LNCaP clone FGC (cell line): ENCODE measurements at regions not wholly inside any gene's neighbourhood (a gene's known extent, or its start where the extent isn't known, plus 50 kb on each side); places are given as distances from the start of the nearest gene placed in this dataset.
"Not testable (repeated sequence)": the region's sequence is repeated elsewhere in the genome, so short reads cannot be mapped to it uniquely, and the experiment has no call there.

Experiments used
- DNase-seq: peaks from one replicate; pipeline ENCODE4 v3.0.0-alpha.2; 2011; ENCODE audit warnings: low read depth
- H3K4me3 ChIP-seq: 2 replicates; pipeline ENCODE4 v1.5.1; 2011; ENCODE audit warnings: mild to moderate bottlenecking, low read depth, low read length, control low read depth
- TF ChIP-seq, protein P1 (sequence below): IDR thresholded peaks from 2 replicates; pipeline ENCODE4 v1.5.1; 2012; ENCODE audit warnings: mild to moderate bottlenecking; ENCODE audit not compliant: control insufficient read depth, insufficient read depth; ENCODE audit errors: extremely low read depth

DNA sequence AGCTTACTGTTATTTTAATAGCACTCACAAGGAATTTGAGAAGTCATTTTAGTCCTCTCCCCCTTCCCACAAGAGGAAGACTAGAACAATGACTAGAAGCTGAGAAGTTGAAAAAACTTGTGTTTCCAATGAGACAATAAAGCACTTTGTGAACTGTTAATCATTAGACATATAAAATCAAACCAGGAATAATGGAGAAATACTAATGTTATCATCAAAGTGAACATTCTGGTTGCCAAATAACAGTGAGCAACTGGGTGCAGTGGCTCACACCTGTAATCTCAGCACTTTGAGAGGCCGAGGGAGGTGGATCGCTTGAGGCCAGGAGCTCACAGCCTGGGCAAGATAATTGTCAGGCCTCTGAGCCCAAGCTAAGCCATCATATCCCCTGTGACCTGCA, 54.0 kb upstream of the RASAL2 start:
- DNase-seq, result no peak
- TF ChIP-seq, protein P1, sequence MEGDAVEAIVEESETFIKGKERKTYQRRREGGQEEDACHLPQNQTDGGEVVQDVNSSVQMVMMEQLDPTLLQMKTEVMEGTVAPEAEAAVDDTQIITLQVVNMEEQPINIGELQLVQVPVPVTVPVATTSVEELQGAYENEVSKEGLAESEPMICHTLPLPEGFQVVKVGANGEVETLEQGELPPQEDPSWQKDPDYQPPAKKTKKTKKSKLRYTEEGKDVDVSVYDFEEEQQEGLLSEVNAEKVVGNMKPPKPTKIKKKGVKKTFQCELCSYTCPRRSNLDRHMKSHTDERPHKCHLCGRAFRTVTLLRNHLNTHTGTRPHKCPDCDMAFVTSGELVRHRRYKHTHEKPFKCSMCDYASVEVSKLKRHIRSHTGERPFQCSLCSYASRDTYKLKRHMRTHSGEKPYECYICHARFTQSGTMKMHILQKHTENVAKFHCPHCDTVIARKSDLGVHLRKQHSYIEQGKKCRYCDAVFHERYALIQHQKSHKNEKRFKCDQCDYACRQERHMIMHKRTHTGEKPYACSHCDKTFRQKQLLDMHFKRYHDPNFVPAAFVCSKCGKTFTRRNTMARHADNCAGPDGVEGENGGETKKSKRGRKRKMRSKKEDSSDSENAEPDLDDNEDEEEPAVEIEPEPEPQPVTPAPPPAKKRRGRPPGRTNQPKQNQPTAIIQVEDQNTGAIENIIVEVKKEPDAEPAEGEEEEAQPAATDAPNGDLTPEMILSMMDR, result no peak
- no peak overlapping the region for H3K4me3 ChIP-seq

DNA sequence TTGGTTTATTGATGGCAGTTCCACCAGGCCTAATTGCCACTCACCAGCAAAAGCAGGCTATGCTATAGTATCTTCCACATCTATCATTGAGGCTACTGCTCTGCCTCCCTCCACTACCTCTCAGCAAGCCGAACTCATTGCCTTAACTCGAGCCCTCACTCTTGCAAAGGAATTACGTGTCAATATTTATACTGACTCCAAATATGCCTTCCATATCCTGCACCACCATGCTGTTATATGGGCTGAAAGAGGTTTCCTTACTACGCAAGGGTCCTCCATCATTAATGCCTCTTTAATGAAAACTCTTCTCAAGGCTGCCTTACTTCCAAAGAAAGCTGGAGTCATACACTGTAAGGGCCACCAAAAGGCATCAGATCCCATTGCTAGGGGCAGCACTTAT, 50.0 kb upstream of the RASAL2 start:
- H3K4me3 ChIP-seq, DNase-seq: not testable (repeated sequence)
